GM12874 (cell line): ENCODE measurements at regions not wholly inside any gene's neighbourhood (a gene's known extent, or its start where the extent isn't known, plus 50 kb on each side); places are given as distances from the start of the nearest gene placed in this dataset.

ENCODE experiments used
- TF ChIP-seq, protein P1 (sequence below): IDR thresholded peaks from 2 replicates; pipeline ENCODE4 v1.5.1; 2011; ENCODE audit warnings: low read depth, mild to moderate bottlenecking, control low read depth, low read length, moderate library complexity; ENCODE audit not compliant: insufficient read depth

DNA sequence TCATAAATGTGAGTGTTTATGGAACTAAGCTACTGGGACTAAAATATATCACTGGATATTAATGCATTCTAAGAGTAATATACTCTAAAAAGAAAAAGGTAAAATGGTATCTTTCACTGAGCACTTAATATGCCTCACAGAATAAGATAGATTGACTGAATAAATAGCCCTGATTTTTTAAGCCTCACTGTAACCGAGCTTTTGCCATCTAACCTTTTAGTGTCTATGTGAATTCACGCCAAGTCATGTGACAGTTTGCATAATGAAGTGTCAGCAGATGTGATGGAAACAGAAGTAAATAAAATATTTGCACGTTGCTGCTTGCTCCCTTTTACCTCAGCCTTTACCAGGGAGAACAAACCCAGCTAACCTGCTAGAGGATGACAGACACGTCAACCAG lies 119.7 kb upstream of the NWD2 start:
- TF ChIP-seq, protein P1, sequence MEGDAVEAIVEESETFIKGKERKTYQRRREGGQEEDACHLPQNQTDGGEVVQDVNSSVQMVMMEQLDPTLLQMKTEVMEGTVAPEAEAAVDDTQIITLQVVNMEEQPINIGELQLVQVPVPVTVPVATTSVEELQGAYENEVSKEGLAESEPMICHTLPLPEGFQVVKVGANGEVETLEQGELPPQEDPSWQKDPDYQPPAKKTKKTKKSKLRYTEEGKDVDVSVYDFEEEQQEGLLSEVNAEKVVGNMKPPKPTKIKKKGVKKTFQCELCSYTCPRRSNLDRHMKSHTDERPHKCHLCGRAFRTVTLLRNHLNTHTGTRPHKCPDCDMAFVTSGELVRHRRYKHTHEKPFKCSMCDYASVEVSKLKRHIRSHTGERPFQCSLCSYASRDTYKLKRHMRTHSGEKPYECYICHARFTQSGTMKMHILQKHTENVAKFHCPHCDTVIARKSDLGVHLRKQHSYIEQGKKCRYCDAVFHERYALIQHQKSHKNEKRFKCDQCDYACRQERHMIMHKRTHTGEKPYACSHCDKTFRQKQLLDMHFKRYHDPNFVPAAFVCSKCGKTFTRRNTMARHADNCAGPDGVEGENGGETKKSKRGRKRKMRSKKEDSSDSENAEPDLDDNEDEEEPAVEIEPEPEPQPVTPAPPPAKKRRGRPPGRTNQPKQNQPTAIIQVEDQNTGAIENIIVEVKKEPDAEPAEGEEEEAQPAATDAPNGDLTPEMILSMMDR = no peak

DNA sequence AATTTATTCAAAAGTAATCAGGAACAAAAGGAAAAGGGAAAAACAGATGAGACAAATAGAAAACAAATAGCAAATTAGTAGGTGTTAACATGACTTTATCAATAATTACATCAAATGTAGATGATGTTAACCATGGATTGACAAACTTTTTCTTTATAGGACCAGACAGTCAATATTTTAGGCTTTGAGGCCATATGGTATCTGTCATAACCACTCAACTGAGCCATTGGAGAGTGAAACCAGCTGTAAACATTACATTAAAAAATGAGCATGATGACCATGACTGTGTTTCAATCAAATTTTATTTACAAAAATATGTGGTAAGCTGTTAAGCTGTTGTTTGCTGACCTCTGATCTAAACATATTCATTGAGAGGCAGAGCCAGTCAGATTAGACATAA lies 118.5 kb upstream of the NWD2 start:
- TF ChIP-seq, protein P1 = no peak

DNA sequence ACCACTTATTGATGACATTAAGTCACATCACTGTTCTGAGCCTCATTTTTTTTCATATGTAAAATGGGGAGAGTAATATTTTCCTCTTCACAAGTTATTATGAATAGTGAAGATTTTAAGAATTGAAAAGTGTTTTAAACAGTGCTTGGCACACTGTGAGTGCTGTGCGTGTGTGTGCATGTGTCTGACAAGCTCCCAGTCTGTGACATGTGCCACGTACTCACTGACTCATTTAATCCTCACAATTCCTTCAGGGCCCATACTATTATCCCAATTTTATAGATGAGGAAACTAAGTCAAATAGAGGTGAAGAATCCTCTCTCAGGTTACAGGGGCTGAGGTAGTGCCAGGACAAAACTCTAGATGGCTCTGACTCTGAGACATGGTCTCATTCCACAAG lies 114.1 kb upstream of the NWD2 start:
- TF ChIP-seq, protein P1 = no peak

DNA sequence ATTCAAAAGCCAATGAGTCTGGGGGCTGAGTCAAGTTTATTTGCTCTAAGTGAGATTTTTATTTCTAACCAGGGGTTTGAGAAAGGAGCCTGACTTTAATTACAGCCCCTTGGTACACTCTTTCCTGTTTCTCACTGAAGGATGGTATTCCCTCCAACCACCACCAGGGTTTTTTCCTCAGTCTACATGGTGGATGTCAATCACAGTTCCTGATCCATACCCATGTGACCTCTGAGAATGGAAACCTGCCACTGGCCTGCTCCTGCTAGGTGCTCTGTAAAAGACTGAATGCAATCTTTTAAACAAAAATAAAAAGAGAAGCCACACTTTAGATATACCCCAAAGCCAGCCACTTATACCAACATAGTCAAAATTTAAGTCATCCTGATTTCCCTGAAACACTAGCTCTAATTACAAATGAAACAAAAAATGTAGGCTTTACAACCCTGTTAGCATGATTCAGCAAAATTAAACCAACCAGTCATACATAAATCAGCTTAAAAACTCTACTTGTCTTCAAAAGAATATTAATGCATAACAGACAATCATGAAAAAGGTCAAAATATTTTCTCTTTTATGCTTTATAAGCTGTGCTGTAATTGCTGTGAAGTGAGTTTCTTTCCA lies 112.1 kb upstream of the NWD2 start:
- TF ChIP-seq, protein P1 = no peak

DNA sequence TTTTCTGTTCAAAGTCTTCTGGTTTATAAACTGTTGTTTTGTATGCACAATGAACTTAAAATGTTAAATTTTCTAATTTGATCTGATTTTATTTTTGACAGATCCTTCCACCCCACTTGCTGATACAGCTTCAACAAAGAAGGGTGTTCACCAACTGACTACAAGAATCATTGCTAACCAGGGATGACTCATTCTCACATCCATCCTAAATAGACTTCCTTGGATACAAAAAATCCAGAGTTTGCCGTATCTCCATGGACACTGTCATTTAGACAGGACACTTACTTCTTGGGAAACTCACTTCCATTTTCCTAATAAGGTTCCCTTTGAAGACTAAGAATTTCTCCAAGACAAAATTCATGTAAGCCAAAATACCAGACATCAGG lies 111.6 kb upstream of the NWD2 start:
- TF ChIP-seq, protein P1 = no peak

DNA sequence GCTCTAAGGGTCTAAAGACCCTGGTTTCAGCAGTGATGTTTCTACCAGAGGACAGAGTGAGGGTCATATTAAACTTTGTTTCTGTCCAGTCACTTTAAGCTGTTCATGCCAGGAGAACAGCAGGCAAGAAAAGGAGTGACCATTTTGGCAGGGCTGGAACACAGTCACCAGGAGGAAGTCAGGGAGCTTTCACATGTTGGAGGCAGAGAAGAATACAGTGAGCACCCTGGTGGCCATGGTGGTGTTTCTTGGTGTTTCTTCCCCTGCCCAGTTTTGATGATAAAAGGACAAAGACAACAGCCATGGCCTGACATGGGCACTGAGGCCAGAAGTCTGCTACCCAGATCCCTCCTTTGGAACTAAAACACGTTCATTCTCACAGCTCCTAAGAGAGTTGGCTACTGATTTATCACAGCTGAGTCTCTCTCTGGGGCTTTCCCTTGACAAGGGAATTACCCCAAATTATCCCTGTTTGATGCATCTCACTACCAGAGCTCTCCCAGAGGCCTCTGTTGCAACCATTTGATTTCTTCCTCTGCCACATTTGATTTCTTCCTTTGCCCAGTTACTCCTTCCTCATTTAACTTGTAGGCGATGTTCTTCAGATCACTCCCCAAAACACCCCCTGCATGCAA lies 106.4 kb upstream of the NWD2 start:
- TF ChIP-seq, protein P1 = no peak

DNA sequence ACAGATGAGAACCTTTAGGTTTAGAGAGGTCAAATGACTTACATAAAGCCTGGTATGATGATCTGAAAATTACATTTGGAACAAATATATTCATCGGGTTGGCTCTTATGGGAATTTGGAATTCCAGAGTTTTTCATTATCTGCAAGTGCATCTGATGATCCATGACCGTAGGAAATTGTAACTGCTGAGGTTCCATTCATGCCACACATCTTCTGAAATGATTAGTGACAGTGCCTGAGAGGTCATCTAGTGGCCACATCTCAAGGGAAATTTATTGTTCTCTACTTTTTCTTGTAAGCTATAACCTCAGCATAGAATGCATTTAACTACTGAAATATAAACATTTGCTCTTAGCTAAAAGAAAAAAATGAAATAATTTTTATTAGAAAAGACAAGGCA lies 105.8 kb upstream of the NWD2 start:
- TF ChIP-seq, protein P1 = no peak
